HepG2 (cell line): ENCODE measurements at regions not wholly inside any gene's neighbourhood (a gene's known extent, or its start where the extent isn't known, plus 50 kb on each side); places are given as distances from the start of the nearest gene placed in this dataset.

Experiments
- ATAC-seq: fragments of 200-7000 bp; cut with Tn5 transposase; 3 replicates; pipeline ENCODE4 v1.9.1; 2020; ENCODE audit warnings: mild to moderate bottlenecking, moderate library complexity
- BruUV-seq: library from RNA; stranded (reverse); fragments of 400-500 nt; replicated peaks from 2 replicates; lab custom pipeline; 2021; lab: Mats Ljungman, UMichigan
- CTCF ChIA-PET: fragments of 300-600 bp; formaldehyde crosslinking; extraction: SDS; loops from one replicate; lab custom pipeline; 2021; ENCODE audit warnings: low total read pairs, inconsistent platforms, low intra/inter-chr PET ratio; lab: Yijun Ruan, JAX
- POLR2A ChIA-PET: fragments of 350-600 bp; sonication (Branson Sonifier 250); formaldehyde crosslinking; loops from one replicate; lab custom pipeline; 2020; ENCODE audit warnings: antibody characterized with exemption, inconsistent platforms; lab: Yijun Ruan, JAX
- DNase-seq: peaks from one replicate; pipeline ENCODE4 v3.0.0-alpha.2; 2015; ENCODE audit warnings: low spot score
- FAIRE-seq: peaks from 3 replicates; lab custom pipeline; 2011; peaks lifted over from hg19 to GRCh38; lab: Jason Lieb, UNC
- H2AFZ ChIP-seq: one replicate; pipeline ENCODE4 v1.6.1; 2011; ENCODE audit warnings: low read length, inconsistent platforms
- H3K27ac ChIP-seq: fragments of 300-600 bp; 3 replicates; pipeline ENCODE4 v1.8.0; 2011; ENCODE audit warnings: mixed run types, mild to moderate bottlenecking, mixed read lengths, low read length, inconsistent platforms; ENCODE audit not compliant: insufficient read depth; ENCODE audit errors: extremely low read length
- H3K27me3 ChIP-seq, 2 experiments: fragments of 200-600 bp in 1 of 2; 2 replicates in 1 of 2; 3 replicates in 1 of 2; pipeline versions ENCODE4 v1.6.0 to v1.8.0; 2011; ENCODE audit warnings: low read length in 2 of 2, mild to moderate bottlenecking in 2 of 2, moderate library complexity in 2 of 2, inconsistent platforms in 1 of 2; ENCODE audit not compliant: insufficient read depth in 2 of 2, control insufficient read depth in 1 of 2
- H3K36me3 ChIP-seq, 2 experiments: fragments of 200-600 bp in 1 of 2; replicated peaks in 1 of 2; 2 replicates in 1 of 2; 3 replicates in 1 of 2; pipeline versions ENCODE4 v1.5.1 to v1.8.0; 2011; ENCODE audit warnings: low read length in 2 of 2, inconsistent platforms in 1 of 2; ENCODE audit not compliant: insufficient read depth in 2 of 2, control insufficient read depth in 1 of 2
- H3K4me1 ChIP-seq: 2 replicates; pipeline ENCODE4 v1.5.1; 2012; ENCODE audit warnings: low read length, inconsistent platforms; ENCODE audit not compliant: insufficient read depth
- H3K4me2 ChIP-seq: 2 replicates; pipeline ENCODE4 v1.6.0; 2011; ENCODE audit warnings: low read depth, low read length, inconsistent platforms
- H3K4me3 ChIP-seq, 3 experiments: fragments of 200-600 bp in 1 of 3; sonication (generic), shearing (Covaris generic) in 1 of 3; replicated peaks in 1 of 3; 2 replicates each; pipeline ENCODE4 v1.5.1; 2011 to 2016; ENCODE audit warnings: low read length in 3 of 3, inconsistent platforms in 2 of 3, low read depth in 2 of 3, mild to moderate bottlenecking in 2 of 3, control low read depth in 1 of 3, mixed read lengths in 1 of 3; ENCODE audit not compliant: insufficient read depth in 1 of 3
- H3K79me2 ChIP-seq: one replicate; pipeline ENCODE4 v1.6.1; 2011; ENCODE audit warnings: low read length, inconsistent platforms; ENCODE audit not compliant: insufficient read depth
- H3K9ac ChIP-seq: 2 replicates; pipeline ENCODE4 v1.6.0; 2011; ENCODE audit warnings: mild to moderate bottlenecking, low read depth, low read length, inconsistent platforms; ENCODE audit not compliant: insufficient read depth
- H3K9me3 ChIP-seq: 2 replicates; pipeline ENCODE4 v1.5.1; 2012; ENCODE audit warnings: mild to moderate bottlenecking, low read length
- H4K20me1 ChIP-seq: 2 replicates; pipeline ENCODE4 v1.6.0; 2011; ENCODE audit warnings: inconsistent platforms, mild to moderate bottlenecking, low read length, moderate library complexity; ENCODE audit not compliant: insufficient read depth
- ATF6 ChIP-seq: sonication (generic); formaldehyde crosslinking; conservative IDR thresholded peaks from 2 replicates; pipeline ENCODE4 v1.4.0; 2020; ENCODE audit warnings: missing genetic modification reagents
- ATF7 ChIP-seq, 2 experiments: fragments of 450-650 bp in 1 of 2; sonication (generic) in 1 of 2; formaldehyde crosslinking in 1 of 2; IDR thresholded peaks; 2 replicates each; pipeline versions ENCODE4 v1.4.0 to v1.6.1; 2016 to 2020; ENCODE audit warnings: antibody characterized with exemption in 1 of 2, mild to moderate bottlenecking in 1 of 2, missing genetic modification reagents in 1 of 2
- CEBPZ ChIP-seq: IDR thresholded peaks from 2 replicates; pipeline ENCODE4 v1.6.1; 2012; ENCODE audit warnings: low read length, improper control_type of control experiment
- ERF ChIP-seq: IDR thresholded peaks from 2 replicates; pipeline ENCODE4 v1.6.1; 2018; ENCODE audit warnings: missing biosample characterization, missing genetic modification reagents
- FLYWCH1 ChIP-seq: sonication (generic); formaldehyde crosslinking; IDR thresholded peaks from 2 replicates; pipeline ENCODE4 v1.8.1; 2023; ENCODE audit warnings: mild to moderate bottlenecking, missing genetic modification reagents
- GATAD2A ChIP-seq: IDR thresholded peaks from 2 replicates; pipeline ENCODE4 v1.6.1; 2016
- NFRKB ChIP-seq: fragments of 450-650 bp; IDR thresholded peaks from 2 replicates; pipeline ENCODE4 v1.6.1; 2017
- TAF15 ChIP-seq: fragments of 200-400 bp; formaldehyde crosslinking; IDR thresholded peaks from one replicate; pipeline ENCODE4 v1.6.1; 2018; ENCODE audit warnings: mild to moderate bottlenecking, low read depth, low read length; ENCODE audit not compliant: poor library complexity, severe bottlenecking
- TOPORS ChIP-seq: sonication (generic); formaldehyde crosslinking; IDR thresholded peaks from 2 replicates; pipeline ENCODE4 v1.8.0; 2023; ENCODE audit warnings: mild to moderate bottlenecking, missing genetic modification reagents
- YEATS2 ChIP-seq: sonication (generic); formaldehyde crosslinking; IDR thresholded peaks from 2 replicates; pipeline ENCODE4 v1.4.0; 2020; ENCODE audit warnings: missing genetic modification reagents, borderline replicate concordance
- ZNF17 ChIP-seq: sonication (generic); formaldehyde crosslinking; IDR thresholded peaks from 2 replicates; pipeline ENCODE4 v1.5.0; 2020; ENCODE audit warnings: mild to moderate bottlenecking, missing genetic modification reagents
- ZNF235 ChIP-seq: sonication (generic); formaldehyde crosslinking; IDR thresholded peaks from 2 replicates; pipeline ENCODE4 v1.8.1; 2023; ENCODE audit warnings: mild to moderate bottlenecking, missing genetic modification reagents, borderline replicate concordance
- ZNF275 ChIP-seq: sonication (generic); formaldehyde crosslinking; IDR thresholded peaks from 2 replicates; pipeline ENCODE4 v1.8.0; 2022; ENCODE audit warnings: missing genetic modification reagents, mild to moderate bottlenecking, inconsistent platforms, borderline replicate concordance
- ZNF326 ChIP-seq: sonication (generic); formaldehyde crosslinking; IDR thresholded peaks from 2 replicates; pipeline ENCODE4 v1.4.0; 2020; ENCODE audit warnings: missing genetic modification reagents, borderline replicate concordance
- ZNF577 ChIP-seq: sonication (generic); formaldehyde crosslinking; IDR thresholded peaks from 2 replicates; pipeline ENCODE4 v1.4.0; 2020; ENCODE audit warnings: mild to moderate bottlenecking, low read depth, missing genetic modification reagents, borderline replicate concordance
- ZNF713 ChIP-seq: sonication (generic); formaldehyde crosslinking; IDR thresholded peaks from 2 replicates; pipeline ENCODE4 v1.4.0; 2020; ENCODE audit warnings: mild to moderate bottlenecking, missing genetic modification reagents
- ZNF761 ChIP-seq: sonication (generic); formaldehyde crosslinking; conservative IDR thresholded peaks from 2 replicates; pipeline ENCODE4 v1.4.0; 2020; ENCODE audit warnings: mild to moderate bottlenecking, missing genetic modification reagents
- ZNF800 ChIP-seq: sonication (generic); formaldehyde crosslinking; IDR thresholded peaks from 2 replicates; pipeline ENCODE4 v1.4.0; 2020; ENCODE audit warnings: missing genetic modification reagents
- ZSCAN22 ChIP-seq: sonication (generic); formaldehyde crosslinking; IDR thresholded peaks from 2 replicates; pipeline ENCODE4 v1.4.0; 2020; ENCODE audit warnings: mild to moderate bottlenecking, missing genetic modification reagents
- WGBS: methylation state at CpG from one replicate; pipeline ENCODE4 v1.1.6; 2017; ENCODE audit warnings: low lambda C conversion rate; 5-methylcytosine and 5-hydroxymethylcytosine counted together
- in situ Hi-C: cut with HindIII; loops from 2 replicates; pipeline ENCODE4 v1.10.0; 2017; ENCODE audit warnings: low pct_unique_long_range_greater_than_20kb; ENCODE audit not compliant: extremely low pct_ligation_motif_present
- intact Hi-C: fragments of 100-400 bp; cut with micrococcal nuclease; formaldehyde crosslinking; loops from one replicate; pipeline ENCODE4 v1.10.0; 2022; ENCODE audit not compliant: unreplicated experiment

GRCh38 chr4:14132301-14132700 is 504.8 kb upstream of the BOD1L1 start:
- FAIRE-seq (no peak), DNase-seq (no peak), ATAC-seq (no peak)
- WGBS = 48% methylated on average over 1 of the region's 1 CpG
- H3K4me1 ChIP-seq = no peaks in the 10 kb centered on the region
- intact Hi-C loops = no loop called here
- no peak overlapping the region for H3K9ac ChIP-seq
- in situ Hi-C loops = no loop called here
- no peak overlapping the region for H3K4me3 ChIP-seq
- H2AFZ ChIP-seq = no peak overlapping the region
- no peak overlapping the region for H3K4me2 ChIP-seq
- H3K27me3 ChIP-seq = no peaks in the 10 kb centered on the region
- no TSS peak for BruUV-seq
- ChIA-PET CTCF (no interaction called here), POLR2A (no interaction called here)
- no peaks in the 10 kb centered on the region for H3K36me3 ChIP-seq
- peaks cover 88% of the 10 kb centered on the region for H3K9me3 ChIP-seq
- H3K79me2 ChIP-seq = no peaks in the 10 kb centered on the region
- H3K27ac ChIP-seq = no peak overlapping the region
- no peaks in the 10 kb centered on the region for H4K20me1 ChIP-seq
- TF ChIP-seq ZNF326 (CRISPR knock-in tag) = no peak
- TF ChIP-seq ATF6 (CRISPR knock-in tag) = no peak
- no peak for TF ChIP-seq TAF15
- TF ChIP-seq ATF7 (IDR thresholded peaks at IDR 0.05) = no peak
- TF ChIP-seq ATF7 (CRISPR knock-in tag; IDR thresholded peaks at IDR 0.05) = no peak
- no peak for TF ChIP-seq ZNF577
- no peak for TF ChIP-seq ZNF275 (CRISPR knock-in tag)
- no peak for TF ChIP-seq CEBPZ
- no peak for TF ChIP-seq ZNF17 (CRISPR knock-in tag)
- no peak for TF ChIP-seq ZNF235 (CRISPR knock-in tag)
- no peak for TF ChIP-seq ERF (CRISPR knock-in tag)
- TF ChIP-seq ZNF761 = no peak
- TF ChIP-seq ZNF800 (CRISPR knock-in tag) = no peak
- TF ChIP-seq TOPORS (CRISPR knock-in tag) = no peak
- no peak for TF ChIP-seq ZNF713 (CRISPR knock-in tag)
- no peak for TF ChIP-seq GATAD2A (CRISPR knock-in tag)
- no peak for TF ChIP-seq NFRKB
- TF ChIP-seq FLYWCH1 (CRISPR knock-in tag) = no peak
- TF ChIP-seq ZSCAN22 (CRISPR knock-in tag) = no peak
- TF ChIP-seq YEATS2 (CRISPR knock-in tag) = no peak
